KMS-11 (cell line): ENCODE measurements at regions not wholly inside any gene's neighbourhood (a gene's known extent, or its start where the extent isn't known, plus 50 kb on each side); places are given as distances from the start of the nearest gene placed in this dataset.

Source experiments
- H2AFZ ChIP-seq: fragments of 200-600 bp; sonication (generic); 2 replicates; pipeline ENCODE4 v1.6.1; 2016; ENCODE audit warnings: antibody characterized with exemption, mixed run types, low read depth
- H3K27ac ChIP-seq: fragments of 200-600 bp; sonication (generic); 2 replicates; pipeline ENCODE4 v1.6.1; 2016; ENCODE audit warnings: mild to moderate bottlenecking, mixed run types
- H3K27me3 ChIP-seq: fragments of 200-600 bp; sonication (generic); 2 replicates; pipeline ENCODE4 v1.6.1; 2017; ENCODE audit warnings: mild to moderate bottlenecking, low read depth, mixed run types, moderate library complexity; ENCODE audit not compliant: insufficient read depth
- H3K36me3 ChIP-seq: fragments of 200-600 bp; sonication (generic); 2 replicates; pipeline ENCODE4 v1.6.1; 2017; ENCODE audit warnings: mild to moderate bottlenecking, mixed run types; ENCODE audit not compliant: insufficient read depth
- H3K4me1 ChIP-seq: fragments of 200-600 bp; sonication (generic); 2 replicates; pipeline ENCODE4 v1.6.1; 2016; ENCODE audit warnings: mild to moderate bottlenecking, low read depth, mixed run types; ENCODE audit not compliant: poor library complexity, severe bottlenecking
- H3K4me2 ChIP-seq: fragments of 200-600 bp; sonication (generic); 2 replicates; pipeline ENCODE4 v1.7.0; 2016; ENCODE audit warnings: mild to moderate bottlenecking, mixed run types
- H3K4me3 ChIP-seq: fragments of 200-600 bp; sonication (generic); IDR thresholded peaks from 2 replicates; pipeline ENCODE4 v1.6.1; 2017; ENCODE audit warnings: low read depth, low read length, mixed read lengths; ENCODE audit not compliant: insufficient read depth
- H3K79me2 ChIP-seq: fragments of 200-600 bp; sonication (generic); 2 replicates; pipeline ENCODE4 v1.6.1; 2016; ENCODE audit warnings: low read depth, mixed run types; ENCODE audit not compliant: insufficient read depth
- H3K9ac ChIP-seq: fragments of 200-600 bp; sonication (generic); 2 replicates; pipeline ENCODE4 v1.6.1; 2016; ENCODE audit warnings: mild to moderate bottlenecking, mixed run types
- H4K20me1 ChIP-seq: fragments of 200-600 bp; sonication (generic); 2 replicates; pipeline ENCODE4 v1.6.1; 2016; ENCODE audit warnings: mild to moderate bottlenecking, mixed run types; ENCODE audit not compliant: insufficient read depth
- CTCF ChIP-seq: fragments of 200-600 bp; sonication (generic); conservative IDR thresholded peaks from 2 replicates; pipeline ENCODE4 v1.6.1; 2017; ENCODE audit warnings: low read depth, mild to moderate bottlenecking, antibody characterized with exemption, low read length, moderate library complexity, mixed read lengths

GRCh38 chr13:77383097-77383496, 56.2 kb upstream of the MYCBP2 start:
- no peak overlapping the region for H3K9ac ChIP-seq
- H4K20me1 ChIP-seq = no peaks in the 10 kb centered on the region
- H3K36me3 ChIP-seq = no peaks in the 10 kb centered on the region
- no peaks in the 10 kb centered on the region for H3K27me3 ChIP-seq
- no peak overlapping the region for H3K27ac ChIP-seq
- H3K4me1 ChIP-seq = no peaks in the 10 kb centered on the region
- H3K4me3 ChIP-seq = no peak overlapping the region
- TF ChIP-seq CTCF = no peak
- no peaks in the 10 kb centered on the region for H3K79me2 ChIP-seq
- no peak overlapping the region for H2AFZ ChIP-seq
- no peak overlapping the region for H3K4me2 ChIP-seq

- Histone ChIP-seq H3K4me2 (no peak overlapping the region), H3K9ac (no peak overlapping the region), H3K4me1 (no peaks in the 10 kb centered on the region), H4K20me1 (no peaks in the 10 kb centered on the region), H3K27ac (no peak overlapping the region), H3K36me3 (no peaks in the 10 kb centered on the region), H3K79me2 (no peaks in the 10 kb centered on the region), H3K27me3 (no peaks in the 10 kb centered on the region), H2AFZ (no peak overlapping the region), H3K4me3 (no peak overlapping the region)
- TF ChIP-seq CTCF = no peak
These were observed 54.2 kb upstream of the MYCBP2 start for GRCh38 chr13:77381059-77381458.

GRCh38 chr13:77379508-77379907, 52.6 kb upstream of the MYCBP2 start:
- no peak overlapping the region for H2AFZ ChIP-seq
- H3K27ac ChIP-seq = no peak overlapping the region
- H3K4me3 ChIP-seq = no peak overlapping the region
- no peak for TF ChIP-seq CTCF
- no peaks in the 10 kb centered on the region for H3K4me1 ChIP-seq
- H3K36me3 ChIP-seq = no peaks in the 10 kb centered on the region
- H3K27me3 ChIP-seq = no peaks in the 10 kb centered on the region
- no peak overlapping the region for H3K9ac ChIP-seq
- H3K79me2 ChIP-seq = no peaks in the 10 kb centered on the region
- no peaks in the 10 kb centered on the region for H4K20me1 ChIP-seq
- H3K4me2 ChIP-seq = no peak overlapping the region

GRCh38 chr13:77378662-77379061, 51.8 kb upstream of the MYCBP2 start:
- Histone ChIP-seq H3K36me3 (no peaks in the 10 kb centered on the region), H3K27me3 (no peaks in the 10 kb centered on the region), H3K4me3 (no peak overlapping the region), H2AFZ (no peak overlapping the region), H3K27ac (no peak overlapping the region), H4K20me1 (no peaks in the 10 kb centered on the region), H3K4me1 (no peaks in the 10 kb centered on the region), H3K9ac (no peak overlapping the region), H3K4me2 (no peak overlapping the region), H3K79me2 (no peaks in the 10 kb centered on the region)
- TF ChIP-seq CTCF = no peak

- no peaks in the 10 kb centered on the region for H3K27me3 ChIP-seq
These were observed 50.1 kb upstream of the MYCBP2 start for GRCh38 chr13:77377016-77377415.

More at GRCh38 chr13:77377016-77377415, 50.1 kb upstream of the MYCBP2 start:
- Histone ChIP-seq H3K4me1 (no peaks in the 10 kb centered on the region), H3K4me3 (no peak overlapping the region), H3K4me2 (no peak overlapping the region), H3K79me2 (no peaks in the 10 kb centered on the region), H4K20me1 (no peaks in the 10 kb centered on the region), H2AFZ (no peak overlapping the region), H3K9ac (no peak overlapping the region), H3K27ac (no peak overlapping the region), H3K36me3 (no peaks in the 10 kb centered on the region)
- no peak for TF ChIP-seq CTCF
